WI38 (cell line): ENCODE measurements at regions not wholly inside any gene's neighbourhood (a gene's known extent, or its start where the extent isn't known, plus 50 kb on each side); places are given as distances from the start of the nearest gene placed in this dataset.

Experiments
- H3K4me3 ChIP-seq: 2 replicates; pipeline ENCODE4 v1.5.1; 2011; ENCODE audit warnings: low read depth, mild to moderate bottlenecking, control low read depth, low read length
- CTCF ChIP-seq: IDR thresholded peaks from 2 replicates; pipeline ENCODE4 v1.5.1; 2012; ENCODE audit warnings: low read depth, mild to moderate bottlenecking, control low read depth, low read length

- TF ChIP-seq CTCF = no peak
- no peak overlapping the region for H3K4me3 ChIP-seq
Measured at GRCh38 chr11:28924004-28924403, 815.8 kb downstream of the METTL15 start.

GRCh38 chr11:28922386-28922981, 814.3 kb downstream of the METTL15 start:
- no peak overlapping the region for H3K4me3 ChIP-seq

GRCh38 chr11:28919194-28919593, 811.0 kb downstream of the METTL15 start:
- H3K4me3 ChIP-seq = no peak overlapping the region
- TF ChIP-seq CTCF = no peak

More at GRCh38 chr11:28922386-28922981, 814.3 kb downstream of the METTL15 start:
- TF ChIP-seq CTCF = no peak

- TF ChIP-seq CTCF = no peak
- H3K4me3 ChIP-seq = no peak overlapping the region
Measured at GRCh38 chr11:28913883-28914282, 805.7 kb downstream of the METTL15 start.

- TF ChIP-seq CTCF = no peak
- H3K4me3 ChIP-seq = no peak overlapping the region
Measured at GRCh38 chr11:28911829-28912228, 803.6 kb downstream of the METTL15 start.

GRCh38 chr11:28910926-28911325, 802.7 kb downstream of the METTL15 start:
- H3K4me3 ChIP-seq = no peak overlapping the region
- no peak for TF ChIP-seq CTCF

GRCh38 chr11:28903716-28904115, 795.5 kb downstream of the METTL15 start:
- no peak overlapping the region for H3K4me3 ChIP-seq
- no peak for TF ChIP-seq CTCF
